Stomach (tissue), 4 donors: ENCODE measurements at regions not wholly inside any gene's neighbourhood (a gene's known extent, or its start where the extent isn't known, plus 50 kb on each side); places are given as distances from the start of the nearest gene placed in this dataset.

Experiments used
- POLR2A ChIP-seq, 4 donors: fragments of 450-650 bp; IDR thresholded peaks; one replicate each; pipeline ENCODE4 v1.6.1; 2016; ENCODE audit warnings: antibody characterized with exemption in 4 of 4, control low read depth in 2 of 4, mild to moderate bottlenecking in 1 of 4, moderate library complexity in 1 of 4
- POLR2AphosphoS5 ChIP-seq, 3 donors: sonication (generic); formaldehyde crosslinking; IDR thresholded peaks; one replicate each; pipeline ENCODE4 v1.6.1; 2016; ENCODE audit warnings: antibody characterized with exemption in 3 of 3
- TF ChIP-seq, protein P1 (sequence below), 7 experiments: fragments of 450-650 bp in 4 of 7; fragments of 200-600 bp in 3 of 7; sonication (generic) in 3 of 7; IDR thresholded peaks; one replicate each; pipeline ENCODE4 v1.5.1; 2016 to 2019; ENCODE audit warnings: antibody characterized with exemption in 7 of 7, control low read depth in 2 of 7, mild to moderate bottlenecking in 1 of 7

DNA sequence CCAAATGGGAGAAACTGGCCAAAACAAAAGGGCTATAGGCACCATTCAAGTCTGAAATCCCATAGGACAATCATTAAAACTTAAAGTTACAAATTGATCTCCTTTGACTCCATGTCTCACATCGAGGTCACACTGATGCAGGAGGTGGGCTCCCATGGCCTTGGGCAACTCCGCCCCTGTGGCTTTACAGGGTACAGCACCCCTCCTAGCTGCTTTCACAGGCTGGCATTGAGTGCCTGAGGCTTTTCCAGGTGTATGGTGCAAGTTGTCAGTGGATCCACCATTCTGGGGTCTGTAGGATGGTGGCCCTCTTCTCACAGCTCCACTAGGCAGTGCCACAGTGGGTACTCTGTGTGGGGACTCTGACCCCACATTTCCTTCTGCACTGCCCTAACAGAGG, 662.1 kb downstream of the XPNPEP1 start:
- TF ChIP-seq POLR2A (IDR thresholded peaks at IDR 0.05) (no peak), POLR2AphosphoS5 (IDR thresholded peaks at IDR 0.05) (no peak)
- TF ChIP-seq, protein P1, sequence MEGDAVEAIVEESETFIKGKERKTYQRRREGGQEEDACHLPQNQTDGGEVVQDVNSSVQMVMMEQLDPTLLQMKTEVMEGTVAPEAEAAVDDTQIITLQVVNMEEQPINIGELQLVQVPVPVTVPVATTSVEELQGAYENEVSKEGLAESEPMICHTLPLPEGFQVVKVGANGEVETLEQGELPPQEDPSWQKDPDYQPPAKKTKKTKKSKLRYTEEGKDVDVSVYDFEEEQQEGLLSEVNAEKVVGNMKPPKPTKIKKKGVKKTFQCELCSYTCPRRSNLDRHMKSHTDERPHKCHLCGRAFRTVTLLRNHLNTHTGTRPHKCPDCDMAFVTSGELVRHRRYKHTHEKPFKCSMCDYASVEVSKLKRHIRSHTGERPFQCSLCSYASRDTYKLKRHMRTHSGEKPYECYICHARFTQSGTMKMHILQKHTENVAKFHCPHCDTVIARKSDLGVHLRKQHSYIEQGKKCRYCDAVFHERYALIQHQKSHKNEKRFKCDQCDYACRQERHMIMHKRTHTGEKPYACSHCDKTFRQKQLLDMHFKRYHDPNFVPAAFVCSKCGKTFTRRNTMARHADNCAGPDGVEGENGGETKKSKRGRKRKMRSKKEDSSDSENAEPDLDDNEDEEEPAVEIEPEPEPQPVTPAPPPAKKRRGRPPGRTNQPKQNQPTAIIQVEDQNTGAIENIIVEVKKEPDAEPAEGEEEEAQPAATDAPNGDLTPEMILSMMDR (IDR thresholded peaks at IDR 0.05) = no peak
